Muscle layer of colon (tissue), 2 donors: ENCODE measurements at regions not wholly inside any gene's neighbourhood (a gene's known extent, or its start where the extent isn't known, plus 50 kb on each side); places are given as distances from the start of the nearest gene placed in this dataset.
"Not testable (repeated sequence)": the region's sequence is repeated elsewhere in the genome, so short reads cannot be mapped to it uniquely, and the experiment has no call there.

Source experiments
- H3K27ac ChIP-seq: one replicate; pipeline ENCODE4 v1.7.0; 2013; ENCODE audit warnings: low read depth, mild to moderate bottlenecking, low read length, moderate library complexity
- H3K27me3 ChIP-seq, 2 donors: one replicate each; pipeline ENCODE4 v1.7.0; 2013; ENCODE audit warnings: low read length in 2 of 2, mild to moderate bottlenecking in 2 of 2; ENCODE audit not compliant: insufficient read depth in 2 of 2, control insufficient read depth in 1 of 2
- H3K36me3 ChIP-seq: one replicate; pipeline ENCODE4 v1.7.0; 2013; ENCODE audit warnings: mild to moderate bottlenecking, low read length; ENCODE audit not compliant: insufficient read depth
- H3K4me1 ChIP-seq: one replicate; pipeline ENCODE4 v1.7.0; 2013; ENCODE audit warnings: mild to moderate bottlenecking, low read length; ENCODE audit not compliant: insufficient read depth
- H3K4me3 ChIP-seq, 2 donors: one replicate each; pipeline ENCODE4 v1.7.0; 2013; ENCODE audit warnings: low read length in 2 of 2, low read depth in 1 of 2, mild to moderate bottlenecking in 1 of 2, moderate library complexity in 1 of 2
- H3K9ac ChIP-seq: one replicate; pipeline ENCODE4 v1.7.0; 2013; ENCODE audit warnings: low read length
- H3K9me3 ChIP-seq: one replicate; pipeline ENCODE4 v1.7.0; 2013; ENCODE audit warnings: mild to moderate bottlenecking, low read length
- donor health status: abdominal sarcoma.
- donor health status: Adenocarcinoma of cecum.

GRCh38 chr3:166510382-166510781 is 673.2 kb upstream of the BCHE start:
- H3K9ac ChIP-seq: no peak overlapping the region
- H3K27me3 ChIP-seq: no peaks in the 10 kb centered on the region
- H3K27ac ChIP-seq: no peak overlapping the region
- H3K36me3 ChIP-seq: no peaks in the 10 kb centered on the region
- no peaks in the 10 kb centered on the region for H3K4me1 ChIP-seq
- H3K4me3 ChIP-seq: no peak overlapping the region
- H3K9me3 ChIP-seq: no peaks in the 10 kb centered on the region

- H3K4me1 ChIP-seq, H3K36me3 ChIP-seq, H3K9me3 ChIP-seq, H3K27ac ChIP-seq, H3K4me3 ChIP-seq, H3K27me3 ChIP-seq, H3K9ac ChIP-seq: not testable (repeated sequence)
Observed at GRCh38 chr3:166500420-166500819, 663.2 kb upstream of the BCHE start.

GRCh38 chr3:166499636-166500035 is 662.4 kb upstream of the BCHE start:
- H3K27me3 ChIP-seq: no peaks in the 10 kb centered on the region
- no peak overlapping the region for H3K9ac ChIP-seq
- no peak overlapping the region for H3K4me3 ChIP-seq
- H3K27ac ChIP-seq: no peak overlapping the region
- H3K36me3 ChIP-seq: no peaks in the 10 kb centered on the region
- no peaks in the 10 kb centered on the region for H3K4me1 ChIP-seq
- H3K9me3 ChIP-seq: no peaks in the 10 kb centered on the region

GRCh38 chr3:166498446-166498845 is 661.2 kb upstream of the BCHE start:
- Histone ChIP-seq H3K4me3 (no peak overlapping the region), H3K27ac (no peak overlapping the region), H3K9ac (no peak overlapping the region), H3K4me1 (no peaks in the 10 kb centered on the region), H3K9me3 (no peaks in the 10 kb centered on the region), H3K27me3 (no peaks in the 10 kb centered on the region), H3K36me3 (no peaks in the 10 kb centered on the region)

- no peaks in the 10 kb centered on the region for H3K9me3 ChIP-seq
- H3K4me3 ChIP-seq: no peak overlapping the region
Observed at GRCh38 chr3:166489826-166490225, 652.6 kb upstream of the BCHE start.

GRCh38 chr3:166488977-166489672 is 651.9 kb upstream of the BCHE start:
- H3K4me1 ChIP-seq: no peaks in the 10 kb centered on the region
- no peak overlapping the region for H3K9ac ChIP-seq
- H3K4me3 ChIP-seq: no peak overlapping the region
- no peak overlapping the region for H3K27ac ChIP-seq
- H3K36me3 ChIP-seq: no peaks in the 10 kb centered on the region
- no peaks in the 10 kb centered on the region for H3K9me3 ChIP-seq
- no peaks in the 10 kb centered on the region for H3K27me3 ChIP-seq

More at GRCh38 chr3:166489826-166490225, 652.6 kb upstream of the BCHE start:
- no peak overlapping the region for H3K9ac ChIP-seq
- H3K36me3 ChIP-seq: no peaks in the 10 kb centered on the region
- no peaks in the 10 kb centered on the region for H3K27me3 ChIP-seq
- no peaks in the 10 kb centered on the region for H3K4me1 ChIP-seq
- H3K27ac ChIP-seq: no peak overlapping the region

- H3K27me3 ChIP-seq: no peaks in the 10 kb centered on the region
- no peak overlapping the region for H3K9ac ChIP-seq
- no peaks in the 10 kb centered on the region for H3K36me3 ChIP-seq
- H3K9me3 ChIP-seq: no peaks in the 10 kb centered on the region
- no peak overlapping the region for H3K27ac ChIP-seq
- no peak overlapping the region for H3K4me3 ChIP-seq
- H3K4me1 ChIP-seq: no peaks in the 10 kb centered on the region
Observed at GRCh38 chr3:166484470-166484869, 647.2 kb upstream of the BCHE start.

- Histone ChIP-seq H3K9me3 (no peaks in the 10 kb centered on the region), H3K27me3 (no peaks in the 10 kb centered on the region), H3K4me1 (no peaks in the 10 kb centered on the region), H3K36me3 (no peaks in the 10 kb centered on the region), H3K4me3 (no peak overlapping the region), H3K27ac (no peak overlapping the region), H3K9ac (no peak overlapping the region)
Observed at GRCh38 chr3:166481340-166481739, 644.1 kb upstream of the BCHE start.

- Histone ChIP-seq H3K27me3 (no peaks in the 10 kb centered on the region), H3K4me3 (no peak overlapping the region), H3K9me3 (no peaks in the 10 kb centered on the region), H3K4me1 (no peaks in the 10 kb centered on the region), H3K27ac (no peak overlapping the region), H3K9ac (no peak overlapping the region), H3K36me3 (no peaks in the 10 kb centered on the region)
Observed at GRCh38 chr3:166478356-166478755, 641.1 kb upstream of the BCHE start.

- H3K4me1 ChIP-seq: no peaks in the 10 kb centered on the region
- no peak overlapping the region for H3K9ac ChIP-seq
- no peak overlapping the region for H3K27ac ChIP-seq
- no peaks in the 10 kb centered on the region for H3K9me3 ChIP-seq
- no peak overlapping the region for H3K4me3 ChIP-seq
- H3K36me3 ChIP-seq: no peaks in the 10 kb centered on the region
- H3K27me3 ChIP-seq: no peaks in the 10 kb centered on the region
Observed at GRCh38 chr3:166473501-166473900, 636.3 kb upstream of the BCHE start.

GRCh38 chr3:166472015-166472414 is 634.8 kb upstream of the BCHE start:
- Histone ChIP-seq H3K9me3 (no peaks in the 10 kb centered on the region), H3K4me1 (no peaks in the 10 kb centered on the region), H3K27ac (no peak overlapping the region), H3K36me3 (no peaks in the 10 kb centered on the region), H3K9ac (no peak overlapping the region), H3K27me3 (no peaks in the 10 kb centered on the region), H3K4me3 (no peak overlapping the region)

- H3K9ac ChIP-seq: no peak overlapping the region
- no peak overlapping the region for H3K27ac ChIP-seq
- H3K4me1 ChIP-seq: no peaks in the 10 kb centered on the region
- no peaks in the 10 kb centered on the region for H3K27me3 ChIP-seq
- H3K36me3 ChIP-seq: no peaks in the 10 kb centered on the region
- no peaks in the 10 kb centered on the region for H3K9me3 ChIP-seq
- H3K4me3 ChIP-seq: no peak overlapping the region
Observed at GRCh38 chr3:166471074-166471767, 634.0 kb upstream of the BCHE start.
